Body of pancreas (tissue), 4 donors: ENCODE measurements at regions not wholly inside any gene's neighbourhood (a gene's known extent, or its start where the extent isn't known, plus 50 kb on each side); places are given as distances from the start of the nearest gene placed in this dataset.

Source experiments
- CTCF ChIP-seq, 7 experiments: fragments of 450-650 bp in 4 of 7; fragments of 200-600 bp in 3 of 7; sonication (generic) in 3 of 7; IDR thresholded peaks; one replicate each; pipeline ENCODE4 v1.5.1; 2016 to 2019; ENCODE audit warnings: antibody characterized with exemption in 7 of 7
- POLR2A ChIP-seq, 3 donors: fragments of 450-650 bp; IDR thresholded peaks; one replicate each; pipeline ENCODE4 v1.6.1; 2016; ENCODE audit warnings: antibody characterized with exemption in 3 of 3, mild to moderate bottlenecking in 2 of 3

- TF ChIP-seq CTCF (IDR thresholded peaks at IDR 0.05) (no peak), POLR2A (IDR thresholded peaks at IDR 0.05) (no peak)
Measured at GRCh38 chr12:78611504-78611903, 253.1 kb upstream of the SYT1 start.
